NCI-H1092 (cell line): ENCODE measurements at regions not wholly inside any gene's neighbourhood (a gene's known extent, or its start where the extent isn't known, plus 50 kb on each side); places are given as distances from the start of the nearest gene placed in this dataset.
"Not testable (repeated sequence)": the region's sequence is repeated elsewhere in the genome, so short reads cannot be mapped to it uniquely, and the experiment has no call there.

Experiments used
- DNase-seq: peaks from one replicate; lab custom pipeline; 2025; lab: John Stamatoyannopoulos, UW

- no peak for DNase-seq
Observed at GRCh38 chr22:34841331-34841771, 224.6 kb upstream of the ISX start.

GRCh38 chr22:34841911-34842310 lies 224.0 kb upstream of the ISX start:
- DNase-seq = no peak

- no peak for DNase-seq
Observed at GRCh38 chr22:34842630-34843029, 223.3 kb upstream of the ISX start.

- not testable (repeated sequence) for DNase-seq
Observed at GRCh38 chr22:34843743-34844142, 222.2 kb upstream of the ISX start.

- DNase-seq = no peak
Observed at GRCh38 chr22:34845391-34845790, 220.6 kb upstream of the ISX start.

DNA sequence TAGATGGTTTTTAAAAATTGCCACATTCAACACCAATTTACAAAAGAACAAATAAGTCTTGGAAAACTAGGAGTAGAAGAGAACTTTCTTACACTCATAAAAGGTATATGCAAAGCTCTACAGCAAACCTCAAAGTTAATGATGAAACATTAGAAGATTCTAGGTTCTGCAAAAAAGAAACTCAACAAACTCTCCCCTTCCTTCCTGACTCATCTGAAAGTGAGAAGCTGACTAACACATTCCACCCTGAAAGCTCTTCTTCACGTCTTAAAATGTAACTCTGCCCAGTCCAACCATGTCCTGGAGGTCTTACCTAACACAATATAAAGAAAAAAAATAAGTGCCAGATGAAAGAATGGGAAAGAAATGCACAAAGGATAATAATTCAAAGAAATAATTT lies 218.9 kb upstream of the ISX start:
- DNase-seq = no peak

- no peak for DNase-seq
Observed at GRCh38 chr22:34849965-34850364, 216.0 kb upstream of the ISX start.

DNA sequence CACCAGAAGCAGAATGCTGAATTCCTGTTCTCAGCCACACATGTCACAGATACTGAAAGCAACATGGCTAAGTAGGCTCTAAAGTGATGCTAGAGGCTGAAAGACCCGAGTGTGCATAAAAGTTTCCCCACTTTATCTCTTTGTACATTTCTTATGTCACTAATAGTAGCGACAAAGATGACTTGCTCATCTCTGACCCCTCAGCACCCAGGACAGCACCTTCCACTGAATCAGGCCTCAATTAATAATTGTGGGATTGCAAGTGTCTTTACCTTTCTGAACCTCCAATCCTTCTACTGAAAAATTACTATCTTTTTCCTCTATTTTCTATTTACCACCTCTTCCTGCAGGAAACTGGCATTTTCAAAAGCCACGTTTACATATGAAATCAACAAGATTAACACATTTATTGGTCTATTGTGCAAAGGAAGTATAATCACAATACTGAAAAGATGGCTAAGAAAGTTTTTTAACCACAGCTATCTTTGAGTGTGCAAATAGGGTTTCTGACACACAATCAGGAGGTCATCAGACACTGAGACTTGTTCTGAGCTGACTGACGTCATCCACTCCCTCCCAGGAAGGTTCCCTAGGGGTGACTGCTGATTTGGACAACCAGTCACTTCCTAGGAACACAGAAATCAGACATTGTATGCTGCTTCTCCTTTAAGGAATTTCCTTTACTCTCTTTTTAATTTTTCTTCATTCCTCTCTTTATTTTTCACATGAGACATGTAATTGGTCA lies 213.9 kb upstream of the ISX start:
- no peak for DNase-seq

GRCh38 chr22:34855471-34855870 lies 210.5 kb upstream of the ISX start:
- DNase-seq = no peak

DNA sequence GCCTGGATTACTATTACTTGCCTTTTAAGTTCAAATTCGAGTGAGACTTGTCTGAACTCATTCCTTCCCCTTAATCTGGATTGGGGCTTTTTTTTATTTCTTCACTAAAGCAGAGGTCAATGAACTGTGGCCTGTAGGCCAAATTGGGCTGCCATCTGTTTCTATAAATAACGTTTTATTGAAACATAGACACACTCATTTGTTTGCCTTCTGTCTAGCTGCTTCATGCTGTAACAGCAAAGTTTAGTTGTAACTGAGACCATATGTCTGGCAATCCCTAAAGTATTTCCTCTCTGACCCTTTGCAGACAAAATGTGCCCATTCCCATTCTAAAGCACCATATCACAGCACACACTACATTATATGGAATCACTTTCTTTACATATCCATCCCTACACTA lies 207.9 kb upstream of the ISX start:
- no peak for DNase-seq

- DNase-seq = no peak
Observed at GRCh38 chr22:34861787-34862186, 204.2 kb upstream of the ISX start.

GRCh38 chr22:34866081-34866480 lies 199.9 kb upstream of the ISX start:
- no peak for DNase-seq

- DNase-seq = no peak
Observed at GRCh38 chr22:34866495-34867131, 199.3 kb upstream of the ISX start.

DNA sequence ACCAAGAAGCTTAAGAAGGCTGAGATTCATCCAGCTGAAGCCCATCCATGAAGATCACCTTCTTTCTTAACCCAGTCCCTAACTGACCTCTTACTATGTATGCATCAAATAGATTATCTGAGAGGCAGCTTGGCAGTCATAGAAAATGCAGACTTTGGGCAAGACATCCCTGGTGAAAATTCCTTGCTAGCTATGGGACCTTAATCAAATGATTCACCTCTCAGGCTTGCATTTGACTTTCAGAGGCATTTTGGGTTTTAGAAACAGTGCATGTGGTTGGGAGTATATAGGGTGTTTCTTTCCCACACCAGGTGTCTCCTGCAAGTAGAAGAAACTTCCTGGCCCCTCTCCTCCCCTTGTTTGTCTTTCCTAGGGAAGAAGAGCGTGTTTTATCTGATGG lies 188.5 kb upstream of the ISX start:
- DNase-seq = no peak

GRCh38 chr22:34878171-34878570 lies 187.8 kb upstream of the ISX start:
- DNase-seq = no peak

DNA sequence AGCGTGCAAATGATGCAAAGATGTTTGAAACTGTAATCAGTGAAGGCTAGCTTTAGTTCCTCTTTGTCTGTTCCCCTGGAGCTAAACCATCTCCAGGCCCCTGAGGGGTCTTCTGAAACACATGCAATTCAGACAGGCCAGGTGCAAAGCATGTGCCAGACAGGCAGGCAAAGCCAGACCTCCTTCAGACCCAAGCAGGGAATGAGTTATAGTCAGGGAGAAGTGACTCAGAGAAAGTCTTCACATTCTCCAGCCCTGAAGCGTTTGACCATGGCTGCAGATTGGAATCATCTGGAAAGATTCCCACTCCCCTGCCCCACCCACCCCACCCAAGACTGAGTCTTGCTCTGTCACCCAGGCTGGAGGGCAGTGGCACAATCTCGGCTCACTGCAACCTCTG lies 187.0 kb upstream of the ISX start:
- DNase-seq = no peak

DNA sequence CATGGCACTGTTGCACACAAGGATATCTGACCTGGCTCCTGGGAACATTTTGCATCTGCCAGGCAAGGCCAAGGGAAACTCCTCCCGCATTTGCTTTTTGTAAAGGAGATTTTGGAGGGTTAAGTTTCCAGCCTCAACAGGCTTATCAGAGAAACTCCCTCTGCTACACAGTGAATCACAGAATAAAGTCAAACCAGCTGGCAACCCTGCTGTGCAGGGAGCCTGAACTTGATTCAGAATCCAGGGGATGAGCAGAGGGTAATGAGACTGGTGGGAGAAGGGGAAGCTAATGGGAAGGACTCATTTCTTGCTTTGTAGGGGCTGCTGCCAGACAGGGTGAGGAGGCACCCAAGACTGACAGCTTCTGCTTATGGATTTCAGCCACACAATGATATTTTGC lies 185.3 kb upstream of the ISX start:
- no peak for DNase-seq

- no peak for DNase-seq
Observed at GRCh38 chr22:34881453-34881852, 184.5 kb upstream of the ISX start.

DNA sequence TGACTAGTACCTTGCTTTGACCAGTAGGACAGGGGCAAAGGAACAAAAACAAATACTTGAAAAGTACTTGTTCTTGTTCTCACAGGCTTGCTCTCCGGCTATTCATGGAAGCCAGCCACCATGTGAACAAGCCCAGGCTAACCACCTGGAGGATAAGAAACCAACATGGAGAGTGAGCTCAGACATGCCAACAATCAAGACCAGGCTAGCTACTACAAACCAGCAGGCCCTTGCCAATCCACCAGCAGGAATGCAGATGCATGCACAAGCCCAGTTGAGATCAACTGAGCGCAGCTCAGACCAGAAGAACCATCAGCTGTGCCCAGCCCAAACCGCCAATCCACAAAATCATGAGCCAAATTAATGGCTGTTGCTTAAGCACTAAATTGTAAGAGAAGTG lies 180.1 kb upstream of the ISX start:
- no peak for DNase-seq

DNA sequence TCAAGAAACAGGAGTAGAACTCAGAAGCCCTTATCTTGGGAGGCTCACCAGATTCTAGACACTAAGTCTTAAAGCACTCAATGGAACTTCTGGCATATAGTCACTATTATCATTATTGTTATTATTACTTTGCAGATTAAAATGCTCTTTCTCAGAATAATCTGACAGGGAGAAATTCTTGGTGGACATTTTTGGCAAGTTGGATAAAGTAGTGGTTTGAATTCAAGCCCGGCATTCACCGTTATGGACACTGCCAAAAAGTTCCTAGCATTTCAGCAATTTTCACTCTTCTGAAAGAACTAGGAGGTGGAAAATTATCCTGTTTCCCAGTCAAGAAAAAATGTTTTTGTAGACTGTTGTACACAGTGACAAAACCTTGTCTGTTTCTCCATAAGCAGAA lies 179.6 kb upstream of the ISX start:
- no peak for DNase-seq

DNA sequence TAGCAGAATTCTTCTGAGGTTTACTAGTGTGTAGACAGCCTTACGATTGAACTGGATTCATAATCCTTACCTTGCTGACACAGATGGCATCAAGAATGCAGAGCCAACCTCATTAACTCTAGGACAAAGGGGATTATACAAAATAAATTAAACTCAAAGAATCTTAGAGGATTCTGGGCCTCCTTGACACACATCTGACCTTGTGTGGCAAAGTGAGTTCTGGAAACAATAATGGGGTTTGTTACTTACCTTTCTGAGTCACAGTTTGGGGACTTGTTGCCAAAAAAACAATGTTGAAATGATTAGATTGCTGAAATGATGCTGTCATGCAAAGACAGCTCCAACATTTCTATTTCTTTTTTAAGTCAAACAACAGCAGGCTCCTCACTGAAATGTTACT lies 179.1 kb upstream of the ISX start:
- no peak for DNase-seq

DNA sequence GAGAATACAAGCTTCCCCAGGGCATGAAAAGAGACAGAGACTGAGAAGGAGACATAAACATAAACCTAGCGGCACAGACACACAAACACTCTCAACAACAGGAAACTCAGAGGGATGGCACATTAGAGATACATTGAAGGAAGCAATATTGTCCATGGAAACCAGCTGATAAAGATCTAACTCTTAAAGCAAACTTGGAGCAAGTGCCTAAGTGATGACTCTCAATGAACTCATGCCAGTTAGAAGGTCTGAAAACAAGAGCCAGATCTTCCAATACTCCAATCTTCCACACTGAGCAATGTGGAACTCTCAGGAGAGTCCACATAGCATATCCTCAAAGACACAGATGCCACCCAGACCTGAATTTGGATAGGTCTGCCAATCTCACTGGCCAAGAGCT lies 168.8 kb upstream of the ISX start:
- no peak for DNase-seq

GRCh38 chr22:34902335-34902734 lies 163.6 kb upstream of the ISX start:
- no peak for DNase-seq

- no peak for DNase-seq
Observed at GRCh38 chr22:34903416-34903815, 162.5 kb upstream of the ISX start.
